Vagina (tissue), 2 donors: ENCODE measurements at regions not wholly inside any gene's neighbourhood (a gene's known extent, or its start where the extent isn't known, plus 50 kb on each side); places are given as distances from the start of the nearest gene placed in this dataset.

ENCODE experiments used
- CTCF ChIP-seq, 3 experiments: fragments of 450-650 bp in 2 of 3; fragments of 200-600 bp in 1 of 3; sonication (generic) in 1 of 3; IDR thresholded peaks; one replicate each; pipeline ENCODE4 v1.5.1; 2017 to 2019; ENCODE audit warnings: antibody characterized with exemption in 3 of 3, mild to moderate bottlenecking in 2 of 3, moderate library complexity in 2 of 3
- POLR2A ChIP-seq, 2 donors: fragments of 450-650 bp; IDR thresholded peaks; one replicate each; pipeline ENCODE4 v1.6.1; 2017; ENCODE audit warnings: antibody characterized with exemption in 2 of 2, mild to moderate bottlenecking in 2 of 2, moderate library complexity in 2 of 2

- TF ChIP-seq CTCF (IDR thresholded peaks at IDR 0.05), result no peak
- TF ChIP-seq POLR2A (IDR thresholded peaks at IDR 0.05), result no peak
Observed at GRCh38 chr10:20418286-20418685, 478.8 kb downstream of the NEBL start.
